Uterus (tissue), 2 donors: ENCODE measurements at regions not wholly inside any gene's neighbourhood (a gene's known extent, or its start where the extent isn't known, plus 50 kb on each side); places are given as distances from the start of the nearest gene placed in this dataset.

Source experiments
- CTCF ChIP-seq, 4 experiments: fragments of 200-600 bp in 2 of 4; fragments of 450-650 bp in 2 of 4; sonication (generic) in 2 of 4; IDR thresholded peaks; one replicate each; pipeline ENCODE4 v1.5.1; 2016 to 2019; ENCODE audit warnings: antibody characterized with exemption in 4 of 4, mild to moderate bottlenecking in 2 of 4, moderate library complexity in 1 of 4
- POLR2A ChIP-seq, 2 donors: fragments of 450-650 bp; IDR thresholded peaks; one replicate each; pipeline ENCODE4 v1.6.1; 2016; ENCODE audit warnings: antibody characterized with exemption in 2 of 2, mild to moderate bottlenecking in 1 of 2, moderate library complexity in 1 of 2

GRCh38 chr1:143727263-143727662 is 244.5 kb downstream of the FAM72C start:
- TF ChIP-seq CTCF (IDR thresholded peaks at IDR 0.05), result no peak
- no peak for TF ChIP-seq POLR2A (IDR thresholded peaks at IDR 0.05)
